SK-N-SH treated with all-trans-retinoic acid at 6 μM for 48 hours (cell line): ENCODE measurements at regions not wholly inside any gene's neighbourhood (a gene's known extent, or its start where the extent isn't known, plus 50 kb on each side); places are given as distances from the start of the nearest gene placed in this dataset.

Experiments used
- ATAC-seq: fragments of 200-7000 bp; cut with Tn5 transposase; 3 replicates; pipeline ENCODE4 v1.9.1; 2020; ENCODE audit warnings: mild to moderate bottlenecking, moderate library complexity
- ARNTL ChIP-seq: fragments of 450-650 bp; formaldehyde crosslinking; IDR thresholded peaks from 2 replicates; pipeline ENCODE4 v1.5.0; 2020; ENCODE audit warnings: low read depth, mild to moderate bottlenecking, moderate library complexity, borderline replicate concordance
- BACH2 ChIP-seq: fragments of 250-450 bp; sonication (Bioruptor Pico); IDR thresholded peaks from 2 replicates; pipeline ENCODE4 v1.9.0; 2021; ENCODE audit warnings: mild to moderate bottlenecking, borderline replicate concordance
- CSDC2 ChIP-seq: fragments of 250-450 bp; sonication (Bioruptor Pico); IDR thresholded peaks from 2 replicates; pipeline ENCODE4 v1.5.0; 2020; ENCODE audit warnings: mild to moderate bottlenecking, moderate library complexity
- ESRRG ChIP-seq: fragments of 250-450 bp; sonication (Bioruptor Pico); IDR thresholded peaks from 2 replicates; pipeline ENCODE4 v1.6.1; 2021; ENCODE audit warnings: mild to moderate bottlenecking
- GLIS3 ChIP-seq: fragments of 250-450 bp; sonication (Bioruptor Pico); IDR thresholded peaks from 2 replicates; pipeline ENCODE4 v1.5.0; 2020; ENCODE audit warnings: mild to moderate bottlenecking, moderate library complexity
- ISL1 ChIP-seq: fragments of 250-450 bp; sonication (Bioruptor Pico); IDR thresholded peaks from 2 replicates; pipeline ENCODE4 v2.1.2; 2022; ENCODE audit warnings: mild to moderate bottlenecking, moderate library complexity
- OSR1 ChIP-seq: fragments of 250-450 bp; sonication (Bioruptor Pico); IDR thresholded peaks from 2 replicates; pipeline ENCODE4 v1.8.0; 2022; ENCODE audit warnings: moderate library complexity, mild to moderate bottlenecking, inconsistent platforms
- PATZ1 ChIP-seq: fragments of 250-450 bp; sonication (Bioruptor Pico); IDR thresholded peaks from 2 replicates; pipeline ENCODE4 v1.8.0; 2020; ENCODE audit warnings: mild to moderate bottlenecking, moderate library complexity, borderline replicate concordance
- PPARA ChIP-seq: fragments of 250-450 bp; sonication (Bioruptor Pico); IDR thresholded peaks from 2 replicates; pipeline ENCODE4 v1.5.0; 2020; ENCODE audit warnings: mild to moderate bottlenecking, borderline replicate concordance
- RARB ChIP-seq: fragments of 250-450 bp; sonication (Bioruptor Pico); IDR thresholded peaks from 2 replicates; pipeline ENCODE4 v1.8.0; 2021; ENCODE audit warnings: mild to moderate bottlenecking, moderate library complexity
- SNAI2 ChIP-seq: fragments of 250-450 bp; sonication (Bioruptor Pico); IDR thresholded peaks from 2 replicates; pipeline ENCODE4 v1.5.0; 2020; ENCODE audit warnings: mild to moderate bottlenecking, moderate library complexity
- TOX ChIP-seq: fragments of 250-450 bp; sonication (Bioruptor Pico); IDR thresholded peaks from 2 replicates; pipeline ENCODE4 v1.8.0; 2021; ENCODE audit warnings: mild to moderate bottlenecking, moderate library complexity, borderline replicate concordance
- TSHZ2 ChIP-seq: fragments of 250-450 bp; sonication (Bioruptor Pico); IDR thresholded peaks from 2 replicates; pipeline ENCODE4 v1.5.0; 2020; ENCODE audit warnings: mild to moderate bottlenecking, moderate library complexity
- ZC3H10 ChIP-seq: fragments of 250-450 bp; sonication (Bioruptor Pico); IDR thresholded peaks from 2 replicates; pipeline ENCODE4 v1.5.1; 2021; ENCODE audit warnings: mild to moderate bottlenecking, moderate library complexity
- ZFP3 ChIP-seq: fragments of 250-450 bp; sonication (Bioruptor Pico); IDR thresholded peaks from 2 replicates; pipeline ENCODE4 v1.5.0; 2020; ENCODE audit warnings: mild to moderate bottlenecking, moderate library complexity
- ZFP30 ChIP-seq: fragments of 450-650 bp; formaldehyde crosslinking; IDR thresholded peaks from 2 replicates; pipeline ENCODE4 v1.5.0; 2022; ENCODE audit warnings: mild to moderate bottlenecking, moderate library complexity
- ZNF565 ChIP-seq: fragments of 450-650 bp; formaldehyde crosslinking; conservative IDR thresholded peaks from 2 replicates; pipeline ENCODE4 v1.5.0; 2020; ENCODE audit warnings: low read depth, mild to moderate bottlenecking, moderate library complexity
- ZNF70 ChIP-seq: fragments of 450-650 bp; formaldehyde crosslinking; IDR thresholded peaks from 2 replicates; pipeline ENCODE4 v1.5.0; 2020; ENCODE audit warnings: mild to moderate bottlenecking, moderate library complexity
- ZNF8 ChIP-seq: fragments of 450-650 bp; formaldehyde crosslinking; IDR thresholded peaks from 2 replicates; pipeline ENCODE4 v1.5.0; 2020; ENCODE audit warnings: mild to moderate bottlenecking, moderate library complexity
- TF ChIP-seq, protein P1 (sequence below): fragments of 250-450 bp; sonication (Bioruptor Pico); IDR thresholded peaks from 2 replicates; pipeline ENCODE4 v1.8.0; 2021; ENCODE audit warnings: low read depth, mild to moderate bottlenecking, moderate library complexity, borderline replicate concordance
- TF ChIP-seq, protein P2 (sequence below): fragments of 250-450 bp; sonication (Bioruptor Pico); IDR thresholded peaks from 2 replicates; pipeline ENCODE4 v1.5.1; 2020; ENCODE audit warnings: low read depth, mild to moderate bottlenecking, moderate library complexity

- ATAC-seq: no peak
- TF ChIP-seq ESRRG (CRISPR knock-in tag): no peak
- no peak for TF ChIP-seq PATZ1 (CRISPR knock-in tag)
- TF ChIP-seq CSDC2 (CRISPR knock-in tag): no peak
- TF ChIP-seq, protein P1, sequence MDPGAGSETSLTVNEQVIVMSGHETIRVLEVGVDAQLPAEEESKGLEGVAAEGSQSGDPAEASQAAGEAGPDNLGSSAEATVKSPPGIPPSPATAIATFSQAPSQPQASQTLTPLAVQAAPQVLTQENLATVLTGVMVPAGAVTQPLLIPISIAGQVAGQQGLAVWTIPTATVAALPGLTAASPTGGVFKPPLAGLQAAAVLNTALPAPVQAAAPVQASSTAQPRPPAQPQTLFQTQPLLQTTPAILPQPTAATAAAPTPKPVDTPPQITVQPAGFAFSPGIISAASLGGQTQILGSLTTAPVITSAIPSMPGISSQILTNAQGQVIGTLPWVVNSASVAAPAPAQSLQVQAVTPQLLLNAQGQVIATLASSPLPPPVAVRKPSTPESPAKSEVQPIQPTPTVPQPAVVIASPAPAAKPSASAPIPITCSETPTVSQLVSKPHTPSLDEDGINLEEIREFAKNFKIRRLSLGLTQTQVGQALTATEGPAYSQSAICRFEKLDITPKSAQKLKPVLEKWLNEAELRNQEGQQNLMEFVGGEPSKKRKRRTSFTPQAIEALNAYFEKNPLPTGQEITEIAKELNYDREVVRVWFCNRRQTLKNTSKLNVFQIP: no peak
- TF ChIP-seq ZFP3: no peak
- no peak for TF ChIP-seq ISL1 (CRISPR knock-in tag)
- no peak for TF ChIP-seq ZFP30
- no peak for TF ChIP-seq ARNTL (CRISPR knock-in tag)
- no peak for TF ChIP-seq ZNF8
- TF ChIP-seq GLIS3 (CRISPR knock-in tag): no peak
- no peak for TF ChIP-seq TOX (CRISPR knock-in tag)
- TF ChIP-seq ZNF70 (CRISPR knock-in tag): no peak
- no peak for TF ChIP-seq OSR1 (CRISPR knock-in tag)
- no peak for TF ChIP-seq ZNF565 (CRISPR knock-in tag)
- TF ChIP-seq, protein P2, sequence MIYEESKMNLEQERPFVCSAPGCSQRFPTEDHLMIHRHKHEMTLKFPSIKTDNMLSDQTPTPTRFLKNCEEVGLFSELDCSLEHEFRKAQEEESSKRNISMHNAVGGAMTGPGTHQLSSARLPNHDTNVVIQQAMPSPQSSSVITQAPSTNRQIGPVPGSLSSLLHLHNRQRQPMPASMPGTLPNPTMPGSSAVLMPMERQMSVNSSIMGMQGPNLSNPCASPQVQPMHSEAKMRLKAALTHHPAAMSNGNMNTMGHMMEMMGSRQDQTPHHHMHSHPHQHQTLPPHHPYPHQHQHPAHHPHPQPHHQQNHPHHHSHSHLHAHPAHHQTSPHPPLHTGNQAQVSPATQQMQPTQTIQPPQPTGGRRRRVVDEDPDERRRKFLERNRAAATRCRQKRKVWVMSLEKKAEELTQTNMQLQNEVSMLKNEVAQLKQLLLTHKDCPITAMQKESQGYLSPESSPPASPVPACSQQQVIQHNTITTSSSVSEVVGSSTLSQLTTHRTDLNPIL: no peak
- TF ChIP-seq SNAI2 (CRISPR knock-in tag): no peak
- TF ChIP-seq TSHZ2: no peak
- no peak for TF ChIP-seq RARB
- TF ChIP-seq BACH2 (CRISPR knock-in tag): no peak
These were observed 75.2 kb upstream of the CD28 start for GRCh38 chr2:203631068-203631757.

DNA sequence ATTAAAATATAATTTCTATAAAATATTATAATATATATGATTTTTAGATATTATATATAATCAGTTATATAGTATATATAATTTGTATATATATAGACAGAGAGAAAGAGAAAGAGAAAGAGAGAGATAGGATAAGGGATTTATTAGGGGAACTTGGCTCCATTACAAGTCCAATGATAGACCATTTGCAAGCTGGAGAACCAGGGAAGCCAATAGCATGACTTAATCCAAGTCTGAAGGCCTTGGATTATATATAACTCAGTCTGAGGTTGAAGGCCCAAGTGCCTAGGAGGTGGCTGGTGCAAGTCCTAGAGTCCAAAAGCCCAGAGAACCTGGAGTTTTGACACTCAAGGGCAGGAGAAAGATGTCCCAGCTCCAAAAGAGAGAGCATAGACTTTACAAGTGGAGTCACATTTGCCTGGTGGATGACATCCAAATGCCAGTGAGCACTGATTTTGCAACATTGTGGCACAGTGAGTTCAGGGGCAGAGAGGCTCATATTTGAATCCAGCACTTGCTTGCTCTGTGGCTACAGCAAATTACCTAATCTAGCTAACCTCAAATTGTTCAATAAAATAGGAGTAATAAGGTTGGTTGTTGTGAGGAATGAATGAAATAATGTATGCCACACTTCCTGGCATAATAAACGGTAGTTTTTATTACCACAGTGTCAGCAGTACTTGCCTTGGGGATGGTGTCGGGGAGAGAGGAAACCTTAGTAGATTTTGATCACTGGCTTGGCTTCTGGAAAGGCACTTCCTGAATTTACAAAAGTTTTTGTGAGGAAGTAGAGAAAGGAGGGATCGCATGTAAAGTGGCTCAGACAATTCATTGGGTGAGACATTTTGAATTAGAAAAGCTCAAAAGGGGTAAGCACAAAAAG is 69.6 kb upstream of the CD28 start:
- TF ChIP-seq ZNF8: no peak
- TF ChIP-seq SNAI2 (CRISPR knock-in tag): no peak
- TF ChIP-seq OSR1 (CRISPR knock-in tag): no peak
- no peak for TF ChIP-seq ISL1 (CRISPR knock-in tag)
- no peak for TF ChIP-seq ZNF70 (CRISPR knock-in tag)
- TF ChIP-seq ZC3H10 (CRISPR knock-in tag): no peak
- TF ChIP-seq, protein P2: no peak
- no peak for TF ChIP-seq ZFP3
- no peak for TF ChIP-seq BACH2 (CRISPR knock-in tag)
- no peak for TF ChIP-seq PPARA (CRISPR knock-in tag)
- no peak for TF ChIP-seq PATZ1 (CRISPR knock-in tag)
- TF ChIP-seq ZNF565 (CRISPR knock-in tag): no peak
- TF ChIP-seq GLIS3 (CRISPR knock-in tag): no peak
- no peak for TF ChIP-seq TSHZ2
- TF ChIP-seq RARB: no peak

More for the DNA sequence above, 69.6 kb upstream of the CD28 start:
- ATAC-seq: no peak
